ENCODE measurements at regions not wholly inside any gene's neighbourhood (a gene's known extent, or its start where the extent isn't known, plus 50 kb on each side); places are given as distances from the start of the nearest gene placed in this dataset.
"Not testable (repeated sequence)": the region's sequence is repeated elsewhere in the genome, so short reads cannot be mapped to it uniquely, and the experiment has no call there.

DNA sequence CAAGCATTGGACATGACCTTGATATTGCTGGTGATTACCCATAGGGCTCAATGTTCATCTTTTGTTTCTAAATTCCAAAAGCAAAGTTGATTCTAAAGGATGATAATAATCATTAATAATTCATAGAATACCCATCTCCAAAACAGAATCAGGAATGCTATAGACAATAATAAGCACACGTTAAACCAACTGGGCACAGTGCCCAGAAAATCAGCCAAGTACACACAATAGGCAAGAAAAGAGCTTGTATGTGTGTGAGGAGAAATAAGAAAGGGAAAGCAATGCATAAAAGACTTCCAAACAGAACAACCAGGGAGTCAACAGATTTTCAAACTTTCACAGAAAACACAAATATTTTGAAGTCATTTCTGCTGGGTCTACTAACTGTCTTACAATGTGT, 242.3 kb upstream of the TEKT4 start:
- H3K4me1 ChIP-seq (ENCODE audit: control insufficient read depth, insufficient read depth, low read length); POLR2A ChIA-PET; intact Hi-C loops (cut with micrococcal nuclease; ENCODE audit: unreplicated experiment); H3K4me3 ChIP-seq (ENCODE audit: low read depth in 2 of 2, low read length in 2 of 2); CTCF ChIA-PET; in situ Hi-C loops (cut with HindIII; ENCODE audit: low pct_unique_long_range_greater_than_20kb, low sequenced_read_pairs); H3K9me3 ChIP-seq (ENCODE audit: control insufficient read depth, insufficient read depth, low read depth, low read length); DNase-seq (ENCODE audit: low read depth, low spot score); H3K27ac ChIP-seq (ENCODE audit: low read length); ATAC-seq; BruUV-seq (replicated peaks); H3K27me3 ChIP-seq (ENCODE audit: control insufficient read depth, insufficient read depth, low read length); H3K36me3 ChIP-seq (ENCODE audit: control insufficient read depth, insufficient read depth, low read length): not testable (repeated sequence)

DNA sequence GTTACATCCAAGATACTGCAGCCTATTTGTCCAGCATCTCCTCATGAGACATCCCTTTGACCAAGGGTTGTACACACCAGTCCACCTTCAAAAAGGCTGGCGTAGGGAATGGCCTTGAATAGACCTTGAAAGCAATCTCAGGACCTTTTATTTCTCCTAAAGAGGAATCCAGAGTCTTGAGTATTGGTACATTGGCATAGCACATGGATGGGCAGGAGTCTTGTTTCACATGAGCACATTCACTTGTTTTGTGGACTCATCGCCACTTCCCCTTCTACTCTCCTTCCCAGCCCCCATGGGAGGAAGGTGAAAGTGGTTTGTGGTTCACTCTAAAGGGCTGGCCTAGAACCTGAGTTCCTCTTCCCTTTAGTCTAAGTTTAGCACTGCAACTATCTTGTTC, 229.8 kb upstream of the TEKT4 start:
- H3K9me3 ChIP-seq (ENCODE audit: control insufficient read depth, insufficient read depth, low read depth, low read length); H3K36me3 ChIP-seq (ENCODE audit: control insufficient read depth, insufficient read depth, low read length); H3K4me3 ChIP-seq (ENCODE audit: low read depth in 2 of 2, low read length in 2 of 2); CTCF ChIA-PET; in situ Hi-C loops (cut with HindIII; ENCODE audit: low pct_unique_long_range_greater_than_20kb, low sequenced_read_pairs); H3K27ac ChIP-seq (ENCODE audit: low read length); H3K4me1 ChIP-seq (ENCODE audit: control insufficient read depth, insufficient read depth, low read length); BruUV-seq (replicated peaks); POLR2A ChIA-PET; intact Hi-C loops (cut with micrococcal nuclease; ENCODE audit: unreplicated experiment); ATAC-seq; DNase-seq (ENCODE audit: low read depth, low spot score); H3K27me3 ChIP-seq (ENCODE audit: control insufficient read depth, insufficient read depth, low read length): not testable (repeated sequence)

DNA sequence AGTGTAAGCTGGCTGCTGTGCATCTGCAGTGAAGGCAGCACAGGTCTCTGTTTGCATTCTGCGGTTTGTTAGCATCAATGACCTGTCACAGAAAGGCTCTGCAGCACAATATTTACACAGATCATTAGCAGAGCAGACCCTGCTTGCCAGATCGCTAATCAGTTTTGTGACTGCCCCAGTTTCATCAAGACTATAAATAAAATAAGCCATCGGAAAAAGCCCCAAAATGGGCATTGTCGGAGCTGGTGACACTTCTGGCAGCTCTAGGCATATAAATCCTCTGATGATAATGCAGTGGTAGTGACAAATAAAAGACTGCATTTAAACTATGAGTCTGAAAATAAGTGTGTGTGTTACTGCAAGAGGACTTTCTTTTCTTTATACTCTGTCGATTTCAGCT, 219.1 kb upstream of the TEKT4 start:
- H3K36me3 ChIP-seq (ENCODE audit: control insufficient read depth, insufficient read depth, low read length); H3K4me1 ChIP-seq (ENCODE audit: control insufficient read depth, insufficient read depth, low read length); ATAC-seq; in situ Hi-C loops (cut with HindIII; ENCODE audit: low pct_unique_long_range_greater_than_20kb, low sequenced_read_pairs); H3K27me3 ChIP-seq (ENCODE audit: control insufficient read depth, insufficient read depth, low read length); DNase-seq (ENCODE audit: low read depth, low spot score); POLR2A ChIA-PET; H3K27ac ChIP-seq (ENCODE audit: low read length); H3K4me3 ChIP-seq (ENCODE audit: low read depth in 2 of 2, low read length in 2 of 2); BruUV-seq (replicated peaks); intact Hi-C loops (cut with micrococcal nuclease; ENCODE audit: unreplicated experiment); H3K9me3 ChIP-seq (ENCODE audit: control insufficient read depth, insufficient read depth, low read depth, low read length); CTCF ChIA-PET: not testable (repeated sequence)

DNA sequence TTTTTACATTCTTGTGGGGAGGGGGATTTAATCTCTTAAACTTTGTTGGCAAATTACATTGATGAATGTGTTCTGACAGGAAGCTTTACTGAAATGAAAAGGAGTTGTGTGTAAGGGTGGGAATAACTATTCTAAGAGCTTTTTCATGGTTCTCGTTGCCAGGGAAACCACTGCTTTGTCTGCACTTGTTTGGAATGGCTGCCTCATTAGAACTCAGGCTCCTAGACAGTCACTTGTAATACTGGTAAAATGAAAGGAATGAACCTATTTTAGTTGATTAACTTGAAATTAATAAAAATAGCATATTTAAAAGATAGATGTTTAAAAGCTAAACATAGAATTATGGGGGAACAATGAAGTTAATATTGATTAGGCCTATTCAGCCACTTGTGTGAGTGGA, 201.4 kb upstream of the TEKT4 start:
- DNase-seq (ENCODE audit: low read depth, low spot score); H3K4me1 ChIP-seq (ENCODE audit: control insufficient read depth, insufficient read depth, low read length); H3K36me3 ChIP-seq (ENCODE audit: control insufficient read depth, insufficient read depth, low read length); CTCF ChIA-PET; H3K9me3 ChIP-seq (ENCODE audit: control insufficient read depth, insufficient read depth, low read depth, low read length); BruUV-seq (replicated peaks); intact Hi-C loops (cut with micrococcal nuclease; ENCODE audit: unreplicated experiment); H3K27ac ChIP-seq (ENCODE audit: low read length); H3K27me3 ChIP-seq (ENCODE audit: control insufficient read depth, insufficient read depth, low read length); in situ Hi-C loops (cut with HindIII; ENCODE audit: low pct_unique_long_range_greater_than_20kb, low sequenced_read_pairs); POLR2A ChIA-PET; ATAC-seq; H3K4me3 ChIP-seq (ENCODE audit: low read depth in 2 of 2, low read length in 2 of 2): not testable (repeated sequence)

DNA sequence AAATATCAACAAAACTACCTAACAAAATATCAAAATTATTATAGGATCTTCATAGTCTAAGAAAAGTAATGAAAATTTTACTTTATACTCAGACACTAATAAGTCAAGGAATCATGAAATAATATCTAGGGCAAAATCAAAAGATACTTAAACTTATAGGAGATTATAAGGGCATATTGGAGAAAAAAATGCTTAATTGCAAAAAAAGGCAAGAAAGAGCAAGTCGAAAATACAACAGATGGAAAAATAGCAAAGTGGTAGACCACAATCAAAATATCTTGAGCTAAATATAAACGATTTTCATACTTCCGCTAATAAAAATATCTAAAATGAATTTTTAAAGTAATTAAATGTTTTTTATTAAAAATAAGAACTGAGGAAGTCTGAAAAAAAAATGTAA, 177.0 kb upstream of the TEKT4 start:
- H3K36me3 ChIP-seq (ENCODE audit: control insufficient read depth, insufficient read depth, low read length); H3K27ac ChIP-seq (ENCODE audit: low read length); intact Hi-C loops (cut with micrococcal nuclease; ENCODE audit: unreplicated experiment); H3K4me3 ChIP-seq (ENCODE audit: low read depth in 2 of 2, low read length in 2 of 2); H3K9me3 ChIP-seq (ENCODE audit: control insufficient read depth, insufficient read depth, low read depth, low read length); in situ Hi-C loops (cut with HindIII; ENCODE audit: low pct_unique_long_range_greater_than_20kb, low sequenced_read_pairs); CTCF ChIA-PET; H3K4me1 ChIP-seq (ENCODE audit: control insufficient read depth, insufficient read depth, low read length); H3K27me3 ChIP-seq (ENCODE audit: control insufficient read depth, insufficient read depth, low read length); BruUV-seq (replicated peaks); ATAC-seq; POLR2A ChIA-PET; DNase-seq (ENCODE audit: low read depth, low spot score): not testable (repeated sequence)

DNA sequence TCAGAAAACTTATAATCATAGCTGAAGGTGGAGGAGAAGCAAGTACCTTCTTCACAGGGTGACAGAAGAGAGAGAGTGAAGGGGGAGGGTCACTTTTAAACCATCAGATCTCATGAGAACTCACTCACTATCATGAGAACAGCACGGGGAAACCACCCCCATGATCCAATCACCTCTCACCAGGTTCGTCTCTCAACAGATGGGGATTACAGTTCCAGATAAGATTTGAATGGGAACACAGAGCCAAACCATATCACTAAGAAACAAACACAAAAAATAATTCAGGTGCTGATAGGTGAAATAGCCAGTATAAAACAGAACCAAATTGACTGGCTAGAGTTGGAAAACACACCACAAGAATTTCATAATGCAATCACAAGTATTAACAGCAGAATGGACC, 162.2 kb upstream of the TEKT4 start:
- H3K4me1 ChIP-seq (ENCODE audit: control insufficient read depth, insufficient read depth, low read length); H3K9me3 ChIP-seq (ENCODE audit: control insufficient read depth, insufficient read depth, low read depth, low read length); BruUV-seq (replicated peaks); in situ Hi-C loops (cut with HindIII; ENCODE audit: low pct_unique_long_range_greater_than_20kb, low sequenced_read_pairs); intact Hi-C loops (cut with micrococcal nuclease; ENCODE audit: unreplicated experiment); POLR2A ChIA-PET; DNase-seq (ENCODE audit: low read depth, low spot score); H3K27me3 ChIP-seq (ENCODE audit: control insufficient read depth, insufficient read depth, low read length); H3K27ac ChIP-seq (ENCODE audit: low read length); H3K4me3 ChIP-seq (ENCODE audit: low read depth in 2 of 2, low read length in 2 of 2); CTCF ChIA-PET; ATAC-seq; H3K36me3 ChIP-seq (ENCODE audit: control insufficient read depth, insufficient read depth, low read length): not testable (repeated sequence)

Measured in Panc1 (cell line).